Skin epidermis (tissue), 12 donors: ENCODE measurements at regions not wholly inside any gene's neighbourhood (a gene's known extent, or its start where the extent isn't known, plus 50 kb on each side); places are given as distances from the start of the nearest gene placed in this dataset.

Experiments used
- H3K27ac ChIP-seq, 21 experiments: fragments of 200-600 bp; sonication (generic) in 11 of 21; one replicate each; pipeline ENCODE4 v1.5.0; 2020; ENCODE audit warnings: mild to moderate bottlenecking in 3 of 21, inconsistent platforms in 2 of 21, moderate library complexity in 2 of 21
- H3K4me3 ChIP-seq, 7 experiments: fragments of 200-600 bp; sonication (generic) in 2 of 7; one replicate each; pipeline ENCODE4 v1.5.0; 2020; ENCODE audit warnings: inconsistent platforms in 2 of 7, mild to moderate bottlenecking in 2 of 7, moderate library complexity in 1 of 7

DNA sequence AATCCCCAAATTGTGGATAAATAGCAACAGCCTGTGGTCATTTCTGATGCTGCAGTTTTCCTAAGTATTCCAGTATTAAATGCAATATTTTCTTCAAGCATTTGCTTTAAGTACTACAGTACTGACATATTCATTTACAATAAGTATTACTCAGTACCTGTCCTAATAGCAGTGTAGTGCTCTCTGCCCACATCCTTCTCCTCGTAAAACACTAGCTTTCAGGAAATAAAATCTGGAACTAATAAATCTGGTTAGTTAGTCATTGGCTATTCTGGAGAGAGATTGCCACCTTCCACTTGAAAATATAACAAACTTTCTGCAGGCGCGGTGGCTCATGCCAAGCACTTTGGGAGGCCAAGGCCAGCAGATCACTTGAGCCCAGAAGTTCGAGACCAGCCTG lies 441.5 kb downstream of the PRKD1 start:
- H3K4me3 ChIP-seq = no peak overlapping the region
- no peak overlapping the region for H3K27ac ChIP-seq

- Histone ChIP-seq H3K27ac (no peak overlapping the region), H3K4me3 (no peak overlapping the region)
These were observed 437.7 kb downstream of the PRKD1 start for GRCh38 chr14:29489911-29490425.

DNA sequence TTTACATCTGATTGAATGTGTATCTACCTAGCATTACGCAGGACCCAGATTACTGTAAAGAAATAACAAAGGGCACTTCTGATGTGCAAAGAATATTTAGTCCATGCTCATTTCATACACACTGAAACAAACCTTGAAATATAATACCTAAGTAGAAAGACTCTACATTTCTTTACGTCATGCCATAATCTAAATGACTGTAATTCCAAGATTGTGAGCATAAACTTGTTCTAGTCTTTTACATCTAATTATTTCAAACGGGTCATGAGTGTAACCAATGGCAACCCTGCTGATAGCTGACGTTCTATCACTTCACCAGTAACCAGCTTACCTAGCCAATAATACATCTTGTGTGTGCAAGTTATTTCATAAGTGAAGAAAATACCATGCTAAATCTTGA lies 433.8 kb downstream of the PRKD1 start:
- no peak overlapping the region for H3K4me3 ChIP-seq
- no peak overlapping the region for H3K27ac ChIP-seq

GRCh38 chr14:29494312-29494711 lies 433.3 kb downstream of the PRKD1 start:
- no peak overlapping the region for H3K27ac ChIP-seq
- H3K4me3 ChIP-seq = no peak overlapping the region

DNA sequence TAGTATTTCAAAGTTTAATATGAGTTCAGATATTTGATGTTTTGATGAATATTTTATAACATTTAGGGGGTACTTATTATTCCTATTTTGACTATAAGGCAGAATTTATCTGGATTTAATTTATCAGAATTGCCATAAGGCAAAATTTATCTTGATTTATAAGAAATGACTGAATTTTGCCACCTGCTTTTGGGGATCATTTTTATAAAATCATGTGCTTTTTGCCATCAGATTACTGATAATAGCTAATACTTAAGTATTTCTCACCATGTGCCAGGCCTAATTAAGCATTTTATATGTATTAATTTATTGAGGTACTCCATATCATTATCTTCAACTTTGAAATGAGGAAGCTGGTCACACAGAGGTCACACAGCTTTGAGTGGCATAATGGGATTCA lies 423.7 kb downstream of the PRKD1 start:
- Histone ChIP-seq H3K4me3 (no peak overlapping the region), H3K27ac (no peak overlapping the region)

- Histone ChIP-seq H3K4me3 (no peak overlapping the region), H3K27ac (no peak overlapping the region)
These were observed 409.3 kb downstream of the PRKD1 start for GRCh38 chr14:29518335-29518734.

DNA sequence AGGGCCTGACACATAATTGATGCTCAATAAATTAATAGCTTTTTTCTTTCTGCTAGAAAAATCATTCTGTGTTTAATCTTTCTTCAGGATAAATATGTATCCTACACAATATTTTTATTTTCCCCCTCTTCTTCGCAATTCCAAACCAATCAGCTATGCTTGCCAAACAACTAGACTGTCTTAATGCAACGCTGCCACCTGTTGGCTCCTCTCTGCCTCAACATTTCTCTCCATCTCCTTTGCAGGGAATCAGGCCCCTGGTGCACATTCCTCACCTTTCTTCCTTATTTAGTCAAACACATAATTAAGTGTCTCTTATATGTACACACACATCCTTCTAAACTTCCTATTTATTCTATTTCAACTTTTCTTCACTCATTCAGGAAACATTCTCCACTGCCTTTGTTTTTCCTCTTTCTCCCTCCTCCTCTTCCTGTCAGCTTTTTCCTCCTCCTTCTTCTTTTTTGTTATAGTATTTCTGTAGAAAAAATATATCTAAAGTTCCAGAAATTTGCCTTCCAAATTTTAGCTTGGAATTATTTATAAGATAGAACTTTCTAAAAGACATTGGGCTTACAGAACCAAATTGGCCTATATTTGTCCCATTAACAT lies 406.0 kb downstream of the PRKD1 start:
- H3K4me3 ChIP-seq = no peak overlapping the region
- H3K27ac ChIP-seq = no peak overlapping the region
